ENCODE measurements at regions not wholly inside any gene's neighbourhood (a gene's known extent, or its start where the extent isn't known, plus 50 kb on each side); places are given as distances from the start of the nearest gene placed in this dataset.
"Not testable (repeated sequence)": the region's sequence is repeated elsewhere in the genome, so short reads cannot be mapped to it uniquely, and the experiment has no call there.

- Histone ChIP-seq H3K4me1 (ENCODE audit: control insufficient read depth in 1 of 2, insufficient read depth in 2 of 2, low read length in 2 of 2) (peaks cover 0 to 15% of the 10 kb centered on the region in 2 experiments; a peak in 2 of 4 replicates), H3K27me3 (ENCODE audit: insufficient read depth, low read length) (no peaks in the 10 kb centered on the region), H3K9ac (ENCODE audit: low read length) (no peak overlapping the region), H3K79me2 (ENCODE audit: insufficient read depth, low read length) (no peaks in the 10 kb centered on the region), H3K4me3 (replicated peaks in 1 of 2; ENCODE audit: low read depth in 1 of 2, low read length in 2 of 2) (no peak overlapping the region), H2AFZ (ENCODE audit: low read depth, low read length, poor library complexity, severe bottlenecking) (no peak overlapping the region), H3K9me3 (ENCODE audit: control insufficient read depth in 1 of 2, insufficient read depth in 1 of 2, low read depth in 1 of 2, low read length in 2 of 2) (no peaks in the 10 kb centered on the region), H3K4me2 (ENCODE audit: low read length) (no peak overlapping the region), H4K20me1 (ENCODE audit: insufficient read depth) (no peaks in the 10 kb centered on the region), H3K36me3 (ENCODE audit: control insufficient read depth in 1 of 2, insufficient read depth in 2 of 2, low read length in 2 of 2) (no peaks in the 10 kb centered on the region), H3K27ac (ENCODE audit: low read depth, low read length) (no peak overlapping the region), H3K9me2 (ENCODE audit: insufficient read depth) (no peaks in the 10 kb centered on the region)
- ChIA-PET CTCF (no interaction called here), POLR2A (no interaction called here), RAD21 (ENCODE audit: low non-redundant PET in 1 of 2, low total read pairs in 2 of 2, uncharacterized antibody in 2 of 2, unreplicated experiment in 2 of 2) (no interaction called here)
- intact Hi-C loops (cut with micrococcal nuclease) = no loop called here
- no TSS peak for BruUV-seq (replicated peaks)
- DNase-seq (ENCODE audit: low read depth, low spot score) (no peak), ATAC-seq (no peak)
- TF ChIP-seq CTCF (IDR thresholded peaks at IDR 0.05 in 2 of 3, conservative IDR thresholded peaks at IDR 0.05 in 1 of 3; ENCODE audit: borderline replicate concordance in 1 of 3, insufficient read depth in 1 of 3, low read depth in 2 of 3, low read length in 2 of 3) (no peak), ZFX (IDR thresholded peaks at IDR 0.05) (no peak), CEBPB (IDR thresholded peaks at IDR 0.05; ENCODE audit: low read depth) (no peak), SRF (IDR thresholded peaks at IDR 0.05; ENCODE audit: low read depth) (no peak), POLR2A (IDR thresholded peaks at IDR 0.05; ENCODE audit: borderline replicate concordance, extremely low read depth, insufficient read depth, insufficient read length) (no peak), CBX3 (IDR thresholded peaks at IDR 0.05; ENCODE audit: low read depth) (no peak), MAX (IDR thresholded peaks at IDR 0.05) (no peak), FOSL1 (IDR thresholded peaks at IDR 0.05; ENCODE audit: low read depth) (no peak), TCF7L2 (IDR thresholded peaks at IDR 0.05; ENCODE audit: borderline replicate concordance, extremely low read depth, insufficient read depth, insufficient read length) (no peak), ZBTB33 (IDR thresholded peaks at IDR 0.05; ENCODE audit: extremely low read depth, insufficient replicate concordance, low read length) (no peak), ZNF274 (IDR thresholded peaks at IDR 0.05; ENCODE audit: low read depth, low read length) (no peak), SIN3A (IDR thresholded peaks at IDR 0.05; ENCODE audit: low read depth) (no peak), ATF3 (IDR thresholded peaks at IDR 0.05) (no peak), EZH2phosphoT487 (IDR thresholded peaks at IDR 0.05; ENCODE audit: borderline replicate concordance) (no peak), POLR2AphosphoS5 (IDR thresholded peaks at IDR 0.05; ENCODE audit: low read depth, low read length) (no peak)
These were observed 540.9 kb downstream of the TBC1D22A start for GRCh38 chr22:47303161-47303890.

GRCh38 chr22:47302587-47302986 is 540.1 kb downstream of the TBC1D22A start:
- H3K9ac ChIP-seq (ENCODE audit: low read length); H4K20me1 ChIP-seq (ENCODE audit: insufficient read depth); DNase-seq (ENCODE audit: low read depth, low spot score); CTCF ChIA-PET; H3K4me3 ChIP-seq (replicated peaks in 1 of 2; ENCODE audit: low read depth in 1 of 2, low read length in 2 of 2); H2AFZ ChIP-seq (ENCODE audit: low read depth, low read length, poor library complexity, severe bottlenecking); BruUV-seq (replicated peaks); ATAC-seq; H3K4me2 ChIP-seq (ENCODE audit: low read length); H3K79me2 ChIP-seq (ENCODE audit: insufficient read depth, low read length); intact Hi-C loops (cut with micrococcal nuclease); H3K36me3 ChIP-seq (ENCODE audit: control insufficient read depth in 1 of 2, insufficient read depth in 2 of 2, low read length in 2 of 2); H3K27ac ChIP-seq (ENCODE audit: low read depth, low read length); H3K9me2 ChIP-seq (ENCODE audit: insufficient read depth); H3K27me3 ChIP-seq (ENCODE audit: insufficient read depth, low read length); RAD21 ChIA-PET (ENCODE audit: low non-redundant PET in 1 of 2, low total read pairs in 2 of 2, uncharacterized antibody in 2 of 2, unreplicated experiment in 2 of 2); H3K4me1 ChIP-seq (ENCODE audit: control insufficient read depth in 1 of 2, insufficient read depth in 2 of 2, low read length in 2 of 2); H3K9me3 ChIP-seq (ENCODE audit: control insufficient read depth in 1 of 2, insufficient read depth in 1 of 2, low read depth in 1 of 2, low read length in 2 of 2); POLR2A ChIA-PET: not testable (repeated sequence)
